ENCODE measurements at regions not wholly inside any gene's neighbourhood (a gene's known extent, or its start where the extent isn't known, plus 50 kb on each side); places are given as distances from the start of the nearest gene placed in this dataset.

- Histone ChIP-seq H3K36me3 (ENCODE audit: control insufficient read depth in 2 of 2, extremely low read depth in 1 of 2, insufficient read depth in 2 of 2, low read length in 2 of 2) (no peaks in the 10 kb centered on the region), H3K79me2 (ENCODE audit: control insufficient read depth, insufficient read depth, low read length) (no peaks in the 10 kb centered on the region), H3K4me3 (ENCODE audit: control insufficient read depth in 2 of 3, extremely low read depth in 1 of 3, insufficient read depth in 2 of 3, low read depth in 1 of 3, low read length in 3 of 3) (no peak overlapping the region), H3K9ac (ENCODE audit: control insufficient read depth, extremely low read depth, insufficient read depth, low read length) (no peak overlapping the region), H2AFZ (ENCODE audit: control insufficient read depth, low read length) (no peak overlapping the region), H3K27me3 (ENCODE audit: control insufficient read depth, extremely low read depth, insufficient read depth, low read length) (no peaks in the 10 kb centered on the region), H3K9me1 (ENCODE audit: control insufficient read depth, extremely low read depth, insufficient read depth, low read length) (no peaks in the 10 kb centered on the region), H3K4me1 (ENCODE audit: control insufficient read depth, extremely low read depth, insufficient read depth, low read length) (no peaks in the 10 kb centered on the region), H3K9me3 (ENCODE audit: control insufficient read depth, low read depth, low read length) (no peaks in the 10 kb centered on the region), H3K27ac (ENCODE audit: control insufficient read depth, insufficient read depth, low read length) (no peak overlapping the region), H4K20me1 (ENCODE audit: control insufficient read depth, extremely low read depth, insufficient read depth, low read length) (no peaks in the 10 kb centered on the region), H3K4me2 (ENCODE audit: control insufficient read depth, extremely low read depth, insufficient read depth, low read depth, low read length) (no peak overlapping the region)
- DNase-seq (ENCODE audit: low read depth, low spot score) (no peak), FAIRE-seq (no peak)
- dilution Hi-C loops (cut with MboI; ENCODE audit: extremely low pct_ligation_motif_present, low sequenced_read_pairs): no loop called here
- TF ChIP-seq, protein P1, sequence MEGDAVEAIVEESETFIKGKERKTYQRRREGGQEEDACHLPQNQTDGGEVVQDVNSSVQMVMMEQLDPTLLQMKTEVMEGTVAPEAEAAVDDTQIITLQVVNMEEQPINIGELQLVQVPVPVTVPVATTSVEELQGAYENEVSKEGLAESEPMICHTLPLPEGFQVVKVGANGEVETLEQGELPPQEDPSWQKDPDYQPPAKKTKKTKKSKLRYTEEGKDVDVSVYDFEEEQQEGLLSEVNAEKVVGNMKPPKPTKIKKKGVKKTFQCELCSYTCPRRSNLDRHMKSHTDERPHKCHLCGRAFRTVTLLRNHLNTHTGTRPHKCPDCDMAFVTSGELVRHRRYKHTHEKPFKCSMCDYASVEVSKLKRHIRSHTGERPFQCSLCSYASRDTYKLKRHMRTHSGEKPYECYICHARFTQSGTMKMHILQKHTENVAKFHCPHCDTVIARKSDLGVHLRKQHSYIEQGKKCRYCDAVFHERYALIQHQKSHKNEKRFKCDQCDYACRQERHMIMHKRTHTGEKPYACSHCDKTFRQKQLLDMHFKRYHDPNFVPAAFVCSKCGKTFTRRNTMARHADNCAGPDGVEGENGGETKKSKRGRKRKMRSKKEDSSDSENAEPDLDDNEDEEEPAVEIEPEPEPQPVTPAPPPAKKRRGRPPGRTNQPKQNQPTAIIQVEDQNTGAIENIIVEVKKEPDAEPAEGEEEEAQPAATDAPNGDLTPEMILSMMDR (optimal IDR thresholded peaks at IDR 0.05 in 1 of 3, IDR thresholded peaks at IDR 0.05 in 1 of 3, conservative IDR thresholded peaks at IDR 0.05 in 1 of 3; ENCODE audit: extremely low read depth in 1 of 3, insufficient read depth in 2 of 3, low read length in 3 of 3): no peak
- TF ChIP-seq EZH2 (IDR thresholded peaks at IDR 0.05; ENCODE audit: low read length): no peak
Observed at GRCh38 chr5:116703941-116704340, 129.3 kb upstream of the SEMA6A start.

DNA sequence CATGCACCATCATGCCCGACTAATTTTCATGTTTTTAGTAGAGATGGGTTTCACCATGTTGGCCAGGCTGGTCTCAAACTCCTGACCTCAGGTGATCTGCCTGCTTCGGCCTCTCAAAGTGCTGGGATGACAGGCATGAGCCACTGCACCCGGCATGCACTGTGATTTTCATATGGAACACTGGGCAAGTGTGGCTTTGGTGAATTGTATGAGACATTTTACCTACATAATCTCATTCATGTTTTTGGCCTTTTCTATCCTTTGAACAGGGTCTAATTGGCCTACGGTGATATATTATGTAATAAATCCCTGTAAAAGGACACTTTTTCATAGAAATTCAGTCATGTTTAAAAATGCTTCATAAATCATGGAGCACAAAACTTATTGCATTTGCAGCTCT is 128.7 kb upstream of the SEMA6A start:
- FAIRE-seq (no peak), DNase-seq (ENCODE audit: low read depth, low spot score) (no peak)
- Histone ChIP-seq H3K79me2 (ENCODE audit: control insufficient read depth, insufficient read depth, low read length) (no peaks in the 10 kb centered on the region), H3K27ac (ENCODE audit: control insufficient read depth, insufficient read depth, low read length) (no peak overlapping the region), H3K4me1 (ENCODE audit: control insufficient read depth, extremely low read depth, insufficient read depth, low read length) (no peaks in the 10 kb centered on the region), H3K4me2 (ENCODE audit: control insufficient read depth, extremely low read depth, insufficient read depth, low read depth, low read length) (no peak overlapping the region), H3K9me3 (ENCODE audit: control insufficient read depth, low read depth, low read length) (no peaks in the 10 kb centered on the region), H3K9me1 (ENCODE audit: control insufficient read depth, extremely low read depth, insufficient read depth, low read length) (no peaks in the 10 kb centered on the region), H4K20me1 (ENCODE audit: control insufficient read depth, extremely low read depth, insufficient read depth, low read length) (no peaks in the 10 kb centered on the region), H3K27me3 (ENCODE audit: control insufficient read depth, extremely low read depth, insufficient read depth, low read length) (no peaks in the 10 kb centered on the region), H3K36me3 (ENCODE audit: control insufficient read depth in 2 of 2, extremely low read depth in 1 of 2, insufficient read depth in 2 of 2, low read length in 2 of 2) (no peaks in the 10 kb centered on the region), H3K9ac (ENCODE audit: control insufficient read depth, extremely low read depth, insufficient read depth, low read length) (no peak overlapping the region), H2AFZ (ENCODE audit: control insufficient read depth, low read length) (no peak overlapping the region), H3K4me3 (ENCODE audit: control insufficient read depth in 2 of 3, extremely low read depth in 1 of 3, insufficient read depth in 2 of 3, low read depth in 1 of 3, low read length in 3 of 3) (no peak overlapping the region)
- TF ChIP-seq, protein P1 (optimal IDR thresholded peaks at IDR 0.05 in 1 of 3, IDR thresholded peaks at IDR 0.05 in 1 of 3, conservative IDR thresholded peaks at IDR 0.05 in 1 of 3; ENCODE audit: extremely low read depth in 1 of 3, insufficient read depth in 2 of 3, low read length in 3 of 3): no peak
- no peak for TF ChIP-seq EZH2 (IDR thresholded peaks at IDR 0.05; ENCODE audit: low read length)
- dilution Hi-C loops (cut with MboI; ENCODE audit: extremely low pct_ligation_motif_present, low sequenced_read_pairs): no loop called here

Measured in keratinocyte (primary cell).